ENCODE measurements at regions not wholly inside any gene's neighbourhood (a gene's known extent, or its start where the extent isn't known, plus 50 kb on each side); places are given as distances from the start of the nearest gene placed in this dataset.

GRCh38 chr11:109303342-109303741, 118.6 kb upstream of the C11orf87 start:
- no peak for DNase-seq
- H3K4me1 Mint-ChIP-seq, result no peaks in the 10 kb centered on the region
- intact Hi-C loops (cut with micrococcal nuclease), result no loop called here
- no peaks in the 10 kb centered on the region for H3K36me3 Mint-ChIP-seq
- no peak overlapping the region for H3K4me3 Mint-ChIP-seq
- Histone ChIP-seq H3K36me3 (ENCODE audit: insufficient read depth, low read length) (no peaks in the 10 kb centered on the region), H3K27ac (ENCODE audit: low read depth, low read length) (no peak overlapping the region), H3K4me3 (ENCODE audit: low read length in 2 of 2) (no peak overlapping the region), H3K9me3 (ENCODE audit: control insufficient read depth in 1 of 2, low read length in 2 of 2) (no peaks in the 10 kb centered on the region), H3K4me1 (ENCODE audit: insufficient read depth, low read length) (no peaks in the 10 kb centered on the region), H3K27me3 (ENCODE audit: insufficient read depth, low read length) (no peaks in the 10 kb centered on the region)
- POLR2A ChIA-PET (ENCODE audit: partially characterized antibody), result no interaction called here
- no peaks in the 10 kb centered on the region for H3K27me3 Mint-ChIP-seq
- no peak overlapping the region for H3K27ac Mint-ChIP-seq
- H3K9me3 Mint-ChIP-seq, result peaks cover 0 to 8% (median 2%) of the 10 kb centered on the region in 8 donors
- CTCF ChIA-PET (ENCODE audit: partially characterized antibody), result interaction anchor here (0.7 kb wide), 1 partner anchor 35 kb away, joined by 3 read pairs; no protein-coding TSS in a partner anchor

GRCh38 chr11:109304159-109304558, 117.8 kb upstream of the C11orf87 start:
- CTCF ChIA-PET (ENCODE audit: partially characterized antibody), result interaction anchor here (0.7 kb wide), 1 partner anchor 34 kb away, joined by 3 read pairs; no protein-coding TSS in a partner anchor

GRCh38 chr11:109305009-109305408, 117.0 kb upstream of the C11orf87 start:
- no peaks in the 10 kb centered on the region for H3K4me1 ChIP-seq (ENCODE audit: insufficient read depth, low read length)
- Mint-ChIP-seq H3K4me1 (no peaks in the 10 kb centered on the region), H3K4me3 (no peak overlapping the region), H3K27ac (no peak overlapping the region), H3K27me3 (no peaks in the 10 kb centered on the region), H3K9me3 (peaks cover 0 to 6% (median 2%) of the 10 kb centered on the region in 8 donors), H3K36me3 (no peaks in the 10 kb centered on the region)
- POLR2A ChIA-PET (ENCODE audit: partially characterized antibody), result no interaction called here
- CTCF ChIA-PET (ENCODE audit: partially characterized antibody), result no interaction called here
- H3K27ac ChIP-seq (ENCODE audit: low read depth, low read length), result no peak overlapping the region
- DNase-seq, result no peak
- intact Hi-C loops (cut with micrococcal nuclease), result no loop called here
- H3K9me3 ChIP-seq (ENCODE audit: control insufficient read depth in 1 of 2, low read length in 2 of 2), result no peaks in the 10 kb centered on the region
- no peaks in the 10 kb centered on the region for H3K36me3 ChIP-seq (ENCODE audit: insufficient read depth, low read length)
- H3K4me3 ChIP-seq (ENCODE audit: low read length in 2 of 2), result no peak overlapping the region
- no peaks in the 10 kb centered on the region for H3K27me3 ChIP-seq (ENCODE audit: insufficient read depth, low read length)

More at GRCh38 chr11:109304159-109304558, 117.8 kb upstream of the C11orf87 start:
- Mint-ChIP-seq H3K27ac (no peak overlapping the region), H3K4me1 (no peaks in the 10 kb centered on the region), H3K9me3 (peaks cover 0 to 6% (median 2%) of the 10 kb centered on the region in 8 donors), H3K27me3 (no peaks in the 10 kb centered on the region), H3K4me3 (no peak overlapping the region), H3K36me3 (no peaks in the 10 kb centered on the region)
- H3K4me3 ChIP-seq (ENCODE audit: low read length in 2 of 2), result no peak overlapping the region
- H3K27me3 ChIP-seq (ENCODE audit: insufficient read depth, low read length), result no peaks in the 10 kb centered on the region
- H3K36me3 ChIP-seq (ENCODE audit: insufficient read depth, low read length), result no peaks in the 10 kb centered on the region
- H3K4me1 ChIP-seq (ENCODE audit: insufficient read depth, low read length), result no peaks in the 10 kb centered on the region
- DNase-seq, result no peak
- POLR2A ChIA-PET (ENCODE audit: partially characterized antibody), result no interaction called here
- intact Hi-C loops (cut with micrococcal nuclease), result no loop called here
- H3K27ac ChIP-seq (ENCODE audit: low read depth, low read length), result no peak overlapping the region
- no peaks in the 10 kb centered on the region for H3K9me3 ChIP-seq (ENCODE audit: control insufficient read depth in 1 of 2, low read length in 2 of 2)

- no peaks in the 10 kb centered on the region for H3K36me3 ChIP-seq (ENCODE audit: insufficient read depth, low read length)
- Mint-ChIP-seq H3K4me1 (no peaks in the 10 kb centered on the region), H3K9me3 (peaks cover 0 to 6% (median 1%) of the 10 kb centered on the region in 8 donors), H3K36me3 (no peaks in the 10 kb centered on the region), H3K27me3 (no peaks in the 10 kb centered on the region), H3K4me3 (no peak overlapping the region), H3K27ac (no peak overlapping the region)
- no peak overlapping the region for H3K27ac ChIP-seq (ENCODE audit: low read depth, low read length)
- no peaks in the 10 kb centered on the region for H3K4me1 ChIP-seq (ENCODE audit: insufficient read depth, low read length)
- DNase-seq, result no peak
- H3K4me3 ChIP-seq (ENCODE audit: low read length in 2 of 2), result no peak overlapping the region
- H3K9me3 ChIP-seq (ENCODE audit: control insufficient read depth in 1 of 2, low read length in 2 of 2), result no peaks in the 10 kb centered on the region
- H3K27me3 ChIP-seq (ENCODE audit: insufficient read depth, low read length), result no peaks in the 10 kb centered on the region
- ChIA-PET POLR2A (ENCODE audit: partially characterized antibody) (no interaction called here), CTCF (ENCODE audit: partially characterized antibody) (no interaction called here)
- intact Hi-C loops (cut with micrococcal nuclease), result no loop called here
Measured at GRCh38 chr11:109306322-109306721, 115.7 kb upstream of the C11orf87 start.

GRCh38 chr11:109307366-109307765, 114.6 kb upstream of the C11orf87 start:
- H3K36me3 Mint-ChIP-seq, result no peaks in the 10 kb centered on the region
- CTCF ChIA-PET (ENCODE audit: partially characterized antibody), result no interaction called here
- Histone ChIP-seq H3K4me1 (ENCODE audit: insufficient read depth, low read length) (no peaks in the 10 kb centered on the region), H3K27me3 (ENCODE audit: insufficient read depth, low read length) (no peaks in the 10 kb centered on the region), H3K27ac (ENCODE audit: low read depth, low read length) (no peak overlapping the region), H3K4me3 (ENCODE audit: low read length in 2 of 2) (no peak overlapping the region), H3K9me3 (ENCODE audit: control insufficient read depth in 1 of 2, low read length in 2 of 2) (no peaks in the 10 kb centered on the region), H3K36me3 (ENCODE audit: insufficient read depth, low read length) (no peaks in the 10 kb centered on the region)
- no peak overlapping the region for H3K27ac Mint-ChIP-seq
- intact Hi-C loops (cut with micrococcal nuclease), result no loop called here
- H3K4me3 Mint-ChIP-seq, result no peak overlapping the region
- no peak for DNase-seq
- no peaks in the 10 kb centered on the region for H3K4me1 Mint-ChIP-seq
- H3K9me3 Mint-ChIP-seq, result peaks cover 0 to 5% (median 1%) of the 10 kb centered on the region in 8 donors
- H3K27me3 Mint-ChIP-seq, result no peaks in the 10 kb centered on the region
- POLR2A ChIA-PET (ENCODE audit: partially characterized antibody), result no interaction called here

GRCh38 chr11:109308551-109308950, 113.4 kb upstream of the C11orf87 start:
- peaks cover 0 to 4% (median 1%) of the 10 kb centered on the region in 8 donors for H3K9me3 Mint-ChIP-seq
- Histone ChIP-seq H3K27ac (ENCODE audit: low read depth, low read length) (no peak overlapping the region), H3K4me3 (ENCODE audit: low read length in 2 of 2) (no peak overlapping the region), H3K27me3 (ENCODE audit: insufficient read depth, low read length) (no peaks in the 10 kb centered on the region), H3K4me1 (ENCODE audit: insufficient read depth, low read length) (no peaks in the 10 kb centered on the region), H3K36me3 (ENCODE audit: insufficient read depth, low read length) (no peaks in the 10 kb centered on the region), H3K9me3 (ENCODE audit: control insufficient read depth in 1 of 2, low read length in 2 of 2) (no peaks in the 10 kb centered on the region)
- ChIA-PET CTCF (ENCODE audit: partially characterized antibody) (no interaction called here), POLR2A (ENCODE audit: partially characterized antibody) (no interaction called here)
- H3K27me3 Mint-ChIP-seq, result no peaks in the 10 kb centered on the region
- no peak for DNase-seq
- intact Hi-C loops (cut with micrococcal nuclease), result no loop called here
- H3K4me1 Mint-ChIP-seq, result no peaks in the 10 kb centered on the region
- H3K27ac Mint-ChIP-seq, result no peak overlapping the region
- H3K36me3 Mint-ChIP-seq, result no peaks in the 10 kb centered on the region
- H3K4me3 Mint-ChIP-seq, result no peak overlapping the region

- no peak overlapping the region for H3K27ac ChIP-seq (ENCODE audit: low read depth, low read length)
- no peaks in the 10 kb centered on the region for H3K9me3 ChIP-seq (ENCODE audit: control insufficient read depth in 1 of 2, low read length in 2 of 2)
- H3K36me3 ChIP-seq (ENCODE audit: insufficient read depth, low read length), result no peaks in the 10 kb centered on the region
- no peaks in the 10 kb centered on the region for H3K4me1 Mint-ChIP-seq
- no peak for DNase-seq
- H3K4me3 Mint-ChIP-seq, result no peak overlapping the region
- H3K27me3 Mint-ChIP-seq, result no peaks in the 10 kb centered on the region
- intact Hi-C loops (cut with micrococcal nuclease), result no loop called here
- peaks cover 0 to 4% (median 2%) of the 10 kb centered on the region in 8 donors for H3K9me3 Mint-ChIP-seq
- no peak overlapping the region for H3K4me3 ChIP-seq (ENCODE audit: low read length in 2 of 2)
- H3K4me1 ChIP-seq (ENCODE audit: insufficient read depth, low read length), result no peaks in the 10 kb centered on the region
- no peak overlapping the region for H3K27ac Mint-ChIP-seq
- POLR2A ChIA-PET (ENCODE audit: partially characterized antibody), result no interaction called here
- CTCF ChIA-PET (ENCODE audit: partially characterized antibody), result no interaction called here
- no peaks in the 10 kb centered on the region for H3K36me3 Mint-ChIP-seq
- H3K27me3 ChIP-seq (ENCODE audit: insufficient read depth, low read length), result no peaks in the 10 kb centered on the region
Measured at GRCh38 chr11:109309153-109309552, 112.8 kb upstream of the C11orf87 start.

GRCh38 chr11:109317726-109318125, 104.3 kb upstream of the C11orf87 start:
- Histone ChIP-seq H3K4me3 (ENCODE audit: low read length in 2 of 2) (no peak overlapping the region), H3K27me3 (ENCODE audit: insufficient read depth, low read length) (no peaks in the 10 kb centered on the region), H3K9me3 (ENCODE audit: control insufficient read depth in 1 of 2, low read length in 2 of 2) (no peaks in the 10 kb centered on the region), H3K27ac (ENCODE audit: low read depth, low read length) (no peak overlapping the region), H3K4me1 (ENCODE audit: insufficient read depth, low read length) (no peaks in the 10 kb centered on the region), H3K36me3 (ENCODE audit: insufficient read depth, low read length) (no peaks in the 10 kb centered on the region)
- no peak for DNase-seq
- H3K4me1 Mint-ChIP-seq, result no peaks in the 10 kb centered on the region
- H3K36me3 Mint-ChIP-seq, result no peaks in the 10 kb centered on the region
- H3K4me3 Mint-ChIP-seq, result no peak overlapping the region
- CTCF ChIA-PET (ENCODE audit: partially characterized antibody), result no interaction called here
- no peaks in the 10 kb centered on the region for H3K27me3 Mint-ChIP-seq
- H3K9me3 Mint-ChIP-seq, result peaks cover 0 to 11% (median 3%) of the 10 kb centered on the region in 8 donors
- POLR2A ChIA-PET (ENCODE audit: partially characterized antibody), result no interaction called here
- intact Hi-C loops (cut with micrococcal nuclease), result no loop called here
- H3K27ac Mint-ChIP-seq, result no peak overlapping the region
